ENCODE measurements at regions not wholly inside any gene's neighbourhood (a gene's known extent, or its start where the extent isn't known, plus 50 kb on each side); places are given as distances from the start of the nearest gene placed in this dataset.
A peak's percentile ranks its signal among the peaks of the same experiment; 100 is the strongest.

GRCh38 chr1:244207042-244207934 lies 156.2 kb downstream of the ZBTB18 start:
- H4K20me1 ChIP-seq (ENCODE audit: insufficient read depth, low read length): no peaks in the 10 kb centered on the region
- no peak for TF ChIP-seq CTCF (IDR thresholded peaks at IDR 0.05; ENCODE audit: insufficient read depth, low read depth, low read length)
- no peak for TF ChIP-seq EZH2 (IDR thresholded peaks at IDR 0.05; ENCODE audit: insufficient read depth, low read length)
- no peaks in the 10 kb centered on the region for H3K36me3 Mint-ChIP-seq (ENCODE audit: low read depth, unreplicated experiment)
- no peak overlapping the region for H3K9ac ChIP-seq (ENCODE audit: low read length)
- H3K27me3 Mint-ChIP-seq (ENCODE audit: low read depth, unreplicated experiment): peaks cover 24% of the 10 kb centered on the region
- peaks cover 5% of the 10 kb centered on the region for H3K4me1 Mint-ChIP-seq (ENCODE audit: low read depth, unreplicated experiment)
- H3K27ac ChIP-seq (ENCODE audit: low read depth, low read length): no peak overlapping the region
- DNase-seq (ENCODE audit: low read depth): peak; percentile 74
- no peak overlapping the region for H3K4me3 Mint-ChIP-seq (ENCODE audit: unreplicated experiment)
- FAIRE-seq: no peak
- H2AFZ ChIP-seq (ENCODE audit: low read depth, low read length): no peak overlapping the region
- no peak overlapping the region for H3K27ac Mint-ChIP-seq (ENCODE audit: unreplicated experiment)
- peaks cover 3% of the 10 kb centered on the region for H3K9me3 ChIP-seq (ENCODE audit: insufficient read depth, low read depth, low read length)
- peaks cover 2% of the 10 kb centered on the region for H3K9me3 Mint-ChIP-seq (ENCODE audit: unreplicated experiment)
- no peaks in the 10 kb centered on the region for H3K36me3 ChIP-seq (ENCODE audit: insufficient read depth, low read length)
- no peaks in the 10 kb centered on the region for H3K27me3 ChIP-seq (ENCODE audit: insufficient read depth, low read length)
- H3K79me2 ChIP-seq (ENCODE audit: insufficient read depth, low read length): no peaks in the 10 kb centered on the region
- no peak overlapping the region for H3K4me3 ChIP-seq (ENCODE audit: insufficient read depth, low read depth, low read length)
- H3K4me2 ChIP-seq (ENCODE audit: low read length): no peak overlapping the region
- no peaks in the 10 kb centered on the region for H3K4me1 ChIP-seq (ENCODE audit: insufficient read depth, low read length)

- Mint-ChIP-seq H3K4me1 (ENCODE audit: low read depth, unreplicated experiment) (peaks cover 5% of the 10 kb centered on the region), H3K27ac (ENCODE audit: unreplicated experiment) (no peak overlapping the region), H3K36me3 (ENCODE audit: low read depth, unreplicated experiment) (no peaks in the 10 kb centered on the region), H3K27me3 (ENCODE audit: low read depth, unreplicated experiment) (peaks cover 23% of the 10 kb centered on the region), H3K9me3 (ENCODE audit: unreplicated experiment) (peaks cover 2% of the 10 kb centered on the region), H3K4me3 (ENCODE audit: unreplicated experiment) (no peak overlapping the region)
- Histone ChIP-seq H2AFZ (ENCODE audit: low read depth, low read length) (no peak overlapping the region), H3K4me2 (ENCODE audit: low read length) (no peak overlapping the region), H3K9ac (ENCODE audit: low read length) (no peak overlapping the region), H3K4me3 (ENCODE audit: insufficient read depth, low read depth, low read length) (no peak overlapping the region), H3K4me1 (ENCODE audit: insufficient read depth, low read length) (no peaks in the 10 kb centered on the region), H3K79me2 (ENCODE audit: insufficient read depth, low read length) (no peaks in the 10 kb centered on the region), H3K27me3 (ENCODE audit: insufficient read depth, low read length) (no peaks in the 10 kb centered on the region), H3K27ac (ENCODE audit: low read depth, low read length) (no peak overlapping the region), H3K9me3 (ENCODE audit: insufficient read depth, low read depth, low read length) (peaks cover 3% of the 10 kb centered on the region), H3K36me3 (ENCODE audit: insufficient read depth, low read length) (no peaks in the 10 kb centered on the region), H4K20me1 (ENCODE audit: insufficient read depth, low read length) (no peaks in the 10 kb centered on the region)
- TF ChIP-seq EZH2 (IDR thresholded peaks at IDR 0.05; ENCODE audit: insufficient read depth, low read length): no peak
- no peak for TF ChIP-seq CTCF (IDR thresholded peaks at IDR 0.05; ENCODE audit: insufficient read depth, low read depth, low read length)
- DNase-seq (ENCODE audit: low read depth) (no peak), FAIRE-seq (no peak)
These were observed 156.8 kb downstream of the ZBTB18 start for GRCh38 chr1:244207935-244208244.

GRCh38 chr1:244209955-244210354 lies 158.9 kb downstream of the ZBTB18 start:
- peaks cover 10% of the 10 kb centered on the region for H3K4me1 Mint-ChIP-seq (ENCODE audit: low read depth, unreplicated experiment)
- Histone ChIP-seq H3K9me3 (ENCODE audit: insufficient read depth, low read depth, low read length) (peaks cover 2% of the 10 kb centered on the region), H2AFZ (ENCODE audit: low read depth, low read length) (no peak overlapping the region), H3K36me3 (ENCODE audit: insufficient read depth, low read length) (no peaks in the 10 kb centered on the region), H3K4me1 (ENCODE audit: insufficient read depth, low read length) (peaks cover 11% of the 10 kb centered on the region), H3K4me3 (ENCODE audit: insufficient read depth, low read depth, low read length) (no peak overlapping the region), H3K4me2 (ENCODE audit: low read length) (no peak overlapping the region), H4K20me1 (ENCODE audit: insufficient read depth, low read length) (no peaks in the 10 kb centered on the region), H3K79me2 (ENCODE audit: insufficient read depth, low read length) (no peaks in the 10 kb centered on the region), H3K9ac (ENCODE audit: low read length) (no peak overlapping the region), H3K27me3 (ENCODE audit: insufficient read depth, low read length) (no peaks in the 10 kb centered on the region), H3K27ac (ENCODE audit: low read depth, low read length) (no peak overlapping the region)
- no peak overlapping the region for H3K27ac Mint-ChIP-seq (ENCODE audit: unreplicated experiment)
- H3K4me3 Mint-ChIP-seq (ENCODE audit: unreplicated experiment): no peak overlapping the region
- DNase-seq (ENCODE audit: low read depth): no peak
- H3K9me3 Mint-ChIP-seq (ENCODE audit: unreplicated experiment): peaks cover 4% of the 10 kb centered on the region
- no peaks in the 10 kb centered on the region for H3K36me3 Mint-ChIP-seq (ENCODE audit: low read depth, unreplicated experiment)
- TF ChIP-seq CTCF (IDR thresholded peaks at IDR 0.05; ENCODE audit: insufficient read depth, low read depth, low read length) (no peak), EZH2 (IDR thresholded peaks at IDR 0.05; ENCODE audit: insufficient read depth, low read length) (no peak)
- H3K27me3 Mint-ChIP-seq (ENCODE audit: low read depth, unreplicated experiment): peaks cover 19% of the 10 kb centered on the region
- no peak for FAIRE-seq
